ENCODE measurements at regions not wholly inside any gene's neighbourhood (a gene's known extent, or its start where the extent isn't known, plus 50 kb on each side); places are given as distances from the start of the nearest gene placed in this dataset.

- Mint-ChIP-seq H3K27me3 (peaks cover 43% of the 10 kb centered on the region), H3K27ac (no peak overlapping the region), H3K4me1 (no peaks in the 10 kb centered on the region), H3K4me3 (no peak overlapping the region), H3K36me3 (ENCODE audit: low read depth) (no peaks in the 10 kb centered on the region)
- DNase-seq (no peak), ATAC-seq (no peak)
- H3K9me3 ChIP-seq (ENCODE audit: control insufficient read depth, low read length, poor library complexity, severe bottlenecking) = no peaks in the 10 kb centered on the region
These were observed 297.0 kb upstream of the CLINT1 start for GRCh38 chr5:158155811-158156505.

- ATAC-seq (no peak), DNase-seq (no peak)
- Mint-ChIP-seq H3K4me1 (no peaks in the 10 kb centered on the region), H3K4me3 (no peak overlapping the region), H3K36me3 (ENCODE audit: low read depth) (no peaks in the 10 kb centered on the region), H3K27ac (no peak overlapping the region), H3K27me3 (peaks cover 43% of the 10 kb centered on the region)
- no peaks in the 10 kb centered on the region for H3K9me3 ChIP-seq (ENCODE audit: control insufficient read depth, low read length, poor library complexity, severe bottlenecking)
These were observed 296.1 kb upstream of the CLINT1 start for GRCh38 chr5:158155067-158155466.

- H3K9me3 ChIP-seq (ENCODE audit: control insufficient read depth, low read length, poor library complexity, severe bottlenecking) = no peaks in the 10 kb centered on the region
- Mint-ChIP-seq H3K36me3 (ENCODE audit: low read depth) (no peaks in the 10 kb centered on the region), H3K4me1 (peaks cover 2% of the 10 kb centered on the region), H3K4me3 (no peak overlapping the region), H3K27ac (no peak overlapping the region), H3K27me3 (peaks cover 43% of the 10 kb centered on the region)
- DNase-seq (no peak), ATAC-seq (no peak)
These were observed 295.5 kb upstream of the CLINT1 start for GRCh38 chr5:158154226-158155005.

- Mint-ChIP-seq H3K27ac (no peak overlapping the region), H3K4me3 (no peak overlapping the region), H3K27me3 (peaks cover 43% of the 10 kb centered on the region), H3K4me1 (peaks cover 3% of the 10 kb centered on the region), H3K36me3 (ENCODE audit: low read depth) (no peaks in the 10 kb centered on the region)
- no peaks in the 10 kb centered on the region for H3K9me3 ChIP-seq (ENCODE audit: control insufficient read depth, low read length, poor library complexity, severe bottlenecking)
- DNase-seq (no peak), ATAC-seq (no peak)
These were observed 294.6 kb upstream of the CLINT1 start for GRCh38 chr5:158153508-158153907.

DNA sequence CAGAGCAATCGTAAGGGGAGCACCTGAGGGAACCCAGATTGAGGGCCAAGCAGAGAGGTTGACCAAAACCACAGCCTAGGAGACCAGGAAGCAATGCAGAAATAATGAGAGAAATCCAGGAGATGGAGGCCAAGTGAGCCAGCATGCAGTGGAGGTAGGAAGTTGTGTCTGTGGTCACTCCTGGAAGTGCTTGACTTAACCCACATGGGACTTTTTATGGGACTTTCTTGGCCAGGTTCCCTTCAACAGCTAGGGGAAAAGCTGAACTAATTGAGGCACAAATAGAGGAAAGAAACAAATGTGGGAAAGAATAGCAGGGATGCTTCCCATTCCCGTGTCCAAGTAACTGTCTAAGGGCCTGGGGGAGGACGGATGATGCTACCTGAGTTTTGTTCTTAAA is 293.2 kb upstream of the CLINT1 start:
- no peaks in the 10 kb centered on the region for H3K9me3 ChIP-seq (ENCODE audit: control insufficient read depth, low read length, poor library complexity, severe bottlenecking)
- ATAC-seq (no peak), DNase-seq (no peak)
- no peak overlapping the region for H3K27ac Mint-ChIP-seq
- H3K36me3 Mint-ChIP-seq (ENCODE audit: low read depth) = no peaks in the 10 kb centered on the region
- H3K4me1 Mint-ChIP-seq = peaks cover 3% of the 10 kb centered on the region
- peaks cover 37% of the 10 kb centered on the region for H3K27me3 Mint-ChIP-seq
- no peak overlapping the region for H3K4me3 Mint-ChIP-seq

DNA sequence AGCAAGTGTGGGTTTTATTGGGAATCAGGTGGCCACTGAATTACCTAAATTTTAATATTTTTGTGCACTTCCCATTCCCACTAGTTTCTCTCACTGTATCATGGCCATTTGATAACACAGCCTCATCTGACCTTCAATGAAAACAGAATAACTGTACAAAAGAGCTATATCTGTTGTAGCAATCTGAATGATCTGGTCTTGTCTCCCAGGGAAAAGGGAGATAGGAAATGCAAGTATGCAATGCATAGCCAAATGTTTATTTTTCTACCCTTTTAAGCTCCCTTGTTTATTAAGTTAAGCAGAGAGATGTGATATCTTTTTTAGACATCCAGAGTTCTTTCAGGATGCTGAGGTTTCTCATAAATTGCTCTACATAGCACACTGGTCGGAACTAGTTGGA is 288.3 kb upstream of the CLINT1 start:
- Mint-ChIP-seq H3K4me1 (peaks cover 3% of the 10 kb centered on the region), H3K4me3 (no peak overlapping the region), H3K27ac (no peak overlapping the region), H3K36me3 (ENCODE audit: low read depth) (no peaks in the 10 kb centered on the region), H3K27me3 (peaks cover 10% of the 10 kb centered on the region)
- no peaks in the 10 kb centered on the region for H3K9me3 ChIP-seq (ENCODE audit: control insufficient read depth, low read length, poor library complexity, severe bottlenecking)
- ATAC-seq = no peak
- no peak for DNase-seq

DNA sequence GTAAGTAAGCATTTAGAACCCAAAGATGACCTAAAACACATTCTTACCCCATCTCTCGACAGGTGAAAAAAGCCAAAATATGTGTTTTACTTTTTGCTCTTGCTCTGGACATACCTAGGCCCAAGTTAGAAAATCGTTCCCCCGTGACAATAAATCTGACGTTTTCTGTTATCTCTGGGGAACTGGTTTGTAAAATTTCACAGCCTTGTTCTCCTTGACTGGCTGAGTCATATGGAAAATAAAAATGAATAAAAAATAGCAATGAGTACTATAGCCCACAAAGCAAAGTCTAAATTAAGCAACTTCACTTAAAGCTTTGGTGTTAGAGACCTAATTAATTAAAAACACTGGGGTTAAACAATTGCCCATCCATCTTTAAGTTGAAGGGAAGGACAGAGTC is 286.9 kb upstream of the CLINT1 start:
- no peaks in the 10 kb centered on the region for H3K9me3 ChIP-seq (ENCODE audit: control insufficient read depth, low read length, poor library complexity, severe bottlenecking)
- H3K4me3 Mint-ChIP-seq = no peak overlapping the region
- no peaks in the 10 kb centered on the region for H3K36me3 Mint-ChIP-seq (ENCODE audit: low read depth)
- no peak overlapping the region for H3K27ac Mint-ChIP-seq
- H3K4me1 Mint-ChIP-seq = peaks cover 3% of the 10 kb centered on the region
- ATAC-seq = no peak
- DNase-seq = no peak
- peaks cover 5% of the 10 kb centered on the region for H3K27me3 Mint-ChIP-seq

DNA sequence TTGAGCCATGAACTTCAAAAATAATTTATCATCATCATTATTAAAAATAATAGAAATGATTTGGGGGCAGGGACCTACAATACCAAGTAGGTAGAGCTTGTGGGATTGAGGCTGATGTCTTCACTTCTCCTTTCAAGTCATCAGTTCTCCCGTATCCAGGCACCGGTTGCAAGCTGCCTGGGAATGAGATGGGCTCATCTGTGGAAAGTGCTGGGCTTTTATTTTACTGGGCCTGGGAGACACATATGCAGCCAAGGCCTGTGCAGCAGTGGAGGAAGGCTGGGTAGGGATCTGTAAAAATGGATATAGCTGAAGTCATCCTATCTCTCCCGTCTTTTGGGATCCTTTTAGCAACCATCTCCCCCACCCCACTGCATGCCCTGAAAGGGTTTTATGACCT is 284.1 kb upstream of the CLINT1 start:
- no peaks in the 10 kb centered on the region for H3K4me1 Mint-ChIP-seq
- no peaks in the 10 kb centered on the region for H3K36me3 Mint-ChIP-seq (ENCODE audit: low read depth)
- H3K27me3 Mint-ChIP-seq = peaks cover 11% of the 10 kb centered on the region
- ATAC-seq (no peak), DNase-seq (no peak)
- no peaks in the 10 kb centered on the region for H3K9me3 ChIP-seq (ENCODE audit: control insufficient read depth, low read length, poor library complexity, severe bottlenecking)
- H3K4me3 Mint-ChIP-seq = no peak overlapping the region
- H3K27ac Mint-ChIP-seq = no peak overlapping the region

DNA sequence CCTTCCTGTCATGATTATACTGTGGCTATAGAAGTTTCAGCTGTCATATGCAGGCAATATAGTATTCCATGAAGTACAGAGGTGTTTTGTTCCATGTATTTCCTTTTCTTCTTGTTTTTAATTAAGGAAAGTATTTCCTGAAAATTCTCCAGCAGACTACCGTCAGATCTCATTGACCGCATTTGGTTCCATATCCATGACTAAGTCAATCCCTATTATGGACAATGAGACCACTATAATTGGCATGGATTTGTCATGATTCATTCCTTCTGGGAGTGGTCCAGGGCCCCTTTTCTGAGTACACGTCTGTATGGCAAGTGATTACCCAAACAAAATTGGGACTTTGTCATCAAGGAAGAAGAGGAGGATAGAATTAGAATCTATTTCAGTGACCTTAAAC is 283.2 kb upstream of the CLINT1 start:
- Mint-ChIP-seq H3K4me1 (no peaks in the 10 kb centered on the region), H3K27ac (no peak overlapping the region), H3K27me3 (peaks cover 11% of the 10 kb centered on the region), H3K4me3 (no peak overlapping the region), H3K36me3 (ENCODE audit: low read depth) (no peaks in the 10 kb centered on the region)
- ATAC-seq (no peak), DNase-seq (no peak)
- H3K9me3 ChIP-seq (ENCODE audit: control insufficient read depth, low read length, poor library complexity, severe bottlenecking) = no peaks in the 10 kb centered on the region

DNA sequence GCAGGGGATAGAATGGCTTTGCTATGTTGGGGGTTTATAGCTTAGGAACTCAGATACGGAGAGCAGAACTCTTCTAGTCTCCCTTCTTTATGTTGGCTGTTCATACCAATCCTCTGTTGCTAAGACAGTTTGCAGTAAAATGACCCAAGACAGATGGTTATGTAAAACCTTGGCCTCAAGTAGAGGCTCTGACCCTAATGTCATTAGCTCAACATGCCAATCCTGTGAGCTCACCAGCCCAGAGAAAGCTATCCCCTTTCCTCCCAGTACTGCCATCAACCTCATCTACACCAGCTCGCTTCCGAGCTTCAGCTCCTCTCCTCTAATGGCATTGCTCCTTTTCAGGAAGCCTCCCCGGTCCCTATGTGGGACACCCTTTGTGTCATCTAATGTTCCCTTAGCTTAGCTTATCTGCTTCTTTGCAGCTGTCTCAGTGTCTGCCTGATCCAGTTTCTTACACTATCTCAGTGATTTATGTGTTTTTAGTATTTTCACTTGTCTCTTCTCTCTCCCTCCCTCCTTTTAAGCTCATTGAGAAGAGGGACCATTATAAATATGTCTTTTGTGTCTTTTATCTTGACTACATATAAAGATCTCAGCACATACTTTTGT is 281.3 kb upstream of the CLINT1 start:
- Mint-ChIP-seq H3K27ac (no peak overlapping the region), H3K4me3 (no peak overlapping the region), H3K27me3 (peaks cover 12% of the 10 kb centered on the region), H3K4me1 (no peaks in the 10 kb centered on the region), H3K36me3 (ENCODE audit: low read depth) (no peaks in the 10 kb centered on the region)
- no peak for ATAC-seq
- no peaks in the 10 kb centered on the region for H3K9me3 ChIP-seq (ENCODE audit: control insufficient read depth, low read length, poor library complexity, severe bottlenecking)
- no peak for DNase-seq

- Mint-ChIP-seq H3K27me3 (peaks cover 20% of the 10 kb centered on the region), H3K36me3 (ENCODE audit: low read depth) (peaks cover 2% of the 10 kb centered on the region), H3K4me1 (no peaks in the 10 kb centered on the region), H3K27ac (no peak overlapping the region), H3K4me3 (no peak overlapping the region)
- ATAC-seq (no peak), DNase-seq (no peak)
- H3K9me3 ChIP-seq (ENCODE audit: control insufficient read depth, low read length, poor library complexity, severe bottlenecking) = no peaks in the 10 kb centered on the region
These were observed 280.2 kb upstream of the CLINT1 start for GRCh38 chr5:158139161-158139560.

DNA sequence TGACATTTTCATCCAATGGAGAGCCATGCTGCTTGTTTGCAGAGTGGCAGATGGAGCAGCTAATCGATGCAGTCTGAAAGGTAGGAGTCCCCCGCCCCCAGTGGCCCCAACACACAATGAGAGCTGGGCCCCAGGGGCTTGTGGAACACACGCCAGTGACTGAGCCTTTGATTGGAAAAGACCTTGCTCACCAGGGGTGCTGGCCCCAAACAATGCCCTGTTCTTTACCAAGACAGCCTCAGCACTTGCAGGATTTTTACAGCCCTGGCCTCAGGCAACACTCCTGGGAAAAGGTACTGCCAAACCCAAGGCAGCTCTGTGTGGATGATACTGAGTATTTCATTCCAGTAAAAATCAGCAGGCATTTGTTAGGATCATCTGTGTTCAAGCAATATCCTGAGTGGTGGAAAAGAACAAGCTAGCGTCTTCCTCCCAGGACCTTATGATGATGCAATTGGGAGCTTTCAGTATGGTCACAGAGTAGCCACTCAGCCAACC is 276.8 kb upstream of the CLINT1 start:
- ATAC-seq = no peak
- peaks cover 23% of the 10 kb centered on the region for H3K27me3 Mint-ChIP-seq

GRCh38 chr5:158133369-158133768 is 274.4 kb upstream of the CLINT1 start:
- H3K9me3 ChIP-seq (ENCODE audit: control insufficient read depth, low read length, poor library complexity, severe bottlenecking) = no peaks in the 10 kb centered on the region
- DNase-seq = no peak
- H3K4me1 Mint-ChIP-seq = peaks cover 3% of the 10 kb centered on the region
- H3K4me3 Mint-ChIP-seq = no peak overlapping the region
- no peak for ATAC-seq
- H3K36me3 Mint-ChIP-seq (ENCODE audit: low read depth) = peaks cover 2% of the 10 kb centered on the region
- H3K27ac Mint-ChIP-seq = no peak overlapping the region
- H3K27me3 Mint-ChIP-seq = peaks cover 29% of the 10 kb centered on the region

More for the DNA sequence above, 276.8 kb upstream of the CLINT1 start:
- no peak for DNase-seq
- H3K4me1 Mint-ChIP-seq = peaks cover 3% of the 10 kb centered on the region
- H3K27ac Mint-ChIP-seq = no peak overlapping the region
- H3K4me3 Mint-ChIP-seq = no peak overlapping the region
- H3K36me3 Mint-ChIP-seq (ENCODE audit: low read depth) = peaks cover 2% of the 10 kb centered on the region
- no peaks in the 10 kb centered on the region for H3K9me3 ChIP-seq (ENCODE audit: control insufficient read depth, low read length, poor library complexity, severe bottlenecking)
